Fibroblast of lung (primary cell): ENCODE measurements at regions not wholly inside any gene's neighbourhood (a gene's known extent, or its start where the extent isn't known, plus 50 kb on each side); places are given as distances from the start of the nearest gene placed in this dataset.

Experiments used
- DNase-seq, 2 donors: peaks; one replicate each; pipeline versions ENCODE4 v3.0.0 to v3.0.0-alpha.2; 2010; ENCODE audit warnings: low read depth in 2 of 2
- H2AFZ ChIP-seq: 2 replicates; pipeline ENCODE4 v1.5.1; 2012; ENCODE audit warnings: low read length, control low read depth, inconsistent platforms
- H3K27ac ChIP-seq: 2 replicates; pipeline ENCODE4 v1.5.1; 2011; ENCODE audit warnings: low read length, control low read depth; ENCODE audit not compliant: insufficient read depth
- H3K27me3 ChIP-seq: 2 replicates; pipeline ENCODE4 v1.5.1; 2011; ENCODE audit warnings: mild to moderate bottlenecking, low read length; ENCODE audit not compliant: control insufficient read depth, insufficient read depth
- H3K36me3 ChIP-seq: 2 replicates; pipeline ENCODE4 v1.5.1; 2011; ENCODE audit warnings: low read length; ENCODE audit not compliant: control insufficient read depth, insufficient read depth
- H3K4me1 ChIP-seq: 2 replicates; pipeline ENCODE4 v1.5.1; 2011; ENCODE audit warnings: low read length; ENCODE audit not compliant: control insufficient read depth, insufficient read depth; ENCODE audit errors: extremely low read depth
- H3K4me2 ChIP-seq: 2 replicates; pipeline ENCODE4 v1.5.1; 2011; ENCODE audit warnings: low read length, control low read depth; ENCODE audit not compliant: insufficient read depth; ENCODE audit errors: extremely low read depth
- H3K4me3 ChIP-seq, 4 experiments: fragments of 200-600 bp in 1 of 4; sonication (generic) in 1 of 4; replicated peaks in 1 of 4; 2 replicates each; pipeline ENCODE4 v1.5.1; 2011 to 2016; ENCODE audit warnings: low read length in 4 of 4, low read depth in 3 of 4, mild to moderate bottlenecking in 3 of 4, control low read depth in 2 of 4, inconsistent platforms in 1 of 4, mixed read lengths in 1 of 4; ENCODE audit not compliant: insufficient read depth in 1 of 4; ENCODE audit errors: control extremely low read depth in 1 of 4
- H3K79me2 ChIP-seq: 2 replicates; pipeline ENCODE4 v1.5.1; 2012; ENCODE audit warnings: mild to moderate bottlenecking, low read length, inconsistent platforms; ENCODE audit not compliant: control insufficient read depth, insufficient read depth
- H3K9ac ChIP-seq: 2 replicates; pipeline ENCODE4 v1.5.1; 2011; ENCODE audit warnings: mild to moderate bottlenecking, low read length, control low read depth; ENCODE audit not compliant: insufficient read depth
- H3K9me3 ChIP-seq: 2 replicates; pipeline ENCODE4 v1.5.1; 2012; ENCODE audit warnings: low read depth, low read length; ENCODE audit not compliant: control insufficient read depth, insufficient read depth
- H4K20me1 ChIP-seq: 2 replicates; pipeline ENCODE4 v1.5.1; 2011; ENCODE audit warnings: low read length; ENCODE audit not compliant: control insufficient read depth, insufficient read depth; ENCODE audit errors: extremely low read depth
- CTCF ChIP-seq, 2 donors: IDR thresholded peaks in 1 of 2; conservative IDR thresholded peaks in 1 of 2; 1 replicate in 1 of 2; 2 replicates in 1 of 2; pipeline ENCODE4 v1.5.1; 2011 to 2012; ENCODE audit warnings: low read length in 2 of 2, control low read depth in 1 of 2, inconsistent platforms in 1 of 2, low read depth in 1 of 2, mild to moderate bottlenecking in 1 of 2
- EZH2 ChIP-seq: IDR thresholded peaks from 2 replicates; pipeline ENCODE4 v1.5.1; 2012; ENCODE audit warnings: low read length, control low read depth, mild to moderate bottlenecking; ENCODE audit errors: missing control alignments

- Histone ChIP-seq H3K4me2 (no peak overlapping the region), H3K79me2 (no peaks in the 10 kb centered on the region), H4K20me1 (no peaks in the 10 kb centered on the region), H3K9ac (no peak overlapping the region), H3K4me1 (no peaks in the 10 kb centered on the region), H3K9me3 (no peaks in the 10 kb centered on the region), H3K27ac (no peak overlapping the region), H3K36me3 (no peaks in the 10 kb centered on the region), H2AFZ (no peak overlapping the region), H3K4me3 (no peak overlapping the region), H3K27me3 (no peaks in the 10 kb centered on the region)
- peak in 1 of 2 donors; percentile 84 for DNase-seq
- TF ChIP-seq CTCF (conservative IDR thresholded peaks at IDR 0.05 in 1 of 2, IDR thresholded peaks at IDR 0.05 in 1 of 2; ENCODE audit: low read depth in 1 of 2, low read length in 2 of 2) (no peak), EZH2 (no peak)
Observed at GRCh38 chr3:168876346-168877035, 780.8 kb upstream of the GOLIM4 start.

- Histone ChIP-seq H3K27me3 (no peaks in the 10 kb centered on the region), H3K4me2 (no peak overlapping the region), H2AFZ (no peak overlapping the region), H3K9me3 (no peaks in the 10 kb centered on the region), H3K79me2 (no peaks in the 10 kb centered on the region), H3K4me3 (no peak overlapping the region), H3K36me3 (no peaks in the 10 kb centered on the region), H3K27ac (no peak overlapping the region), H3K9ac (no peak overlapping the region), H3K4me1 (no peaks in the 10 kb centered on the region), H4K20me1 (no peaks in the 10 kb centered on the region)
- no peak for TF ChIP-seq EZH2
- TF ChIP-seq CTCF (conservative IDR thresholded peaks at IDR 0.05 in 1 of 2, IDR thresholded peaks at IDR 0.05 in 1 of 2; ENCODE audit: low read depth in 1 of 2, low read length in 2 of 2), result no peak
- DNase-seq, result no peak
Observed at GRCh38 chr3:168872826-168873225, 777.1 kb upstream of the GOLIM4 start.

GRCh38 chr3:168870892-168871291 is 775.2 kb upstream of the GOLIM4 start:
- H4K20me1 ChIP-seq, result no peaks in the 10 kb centered on the region
- H3K4me3 ChIP-seq, result no peak overlapping the region
- DNase-seq, result peak in 1 of 2 donors; percentile 32
- no peak overlapping the region for H3K9ac ChIP-seq
- H3K27ac ChIP-seq, result no peak overlapping the region
- no peaks in the 10 kb centered on the region for H3K27me3 ChIP-seq
- H3K36me3 ChIP-seq, result no peaks in the 10 kb centered on the region
- H3K79me2 ChIP-seq, result no peaks in the 10 kb centered on the region
- no peak overlapping the region for H2AFZ ChIP-seq
- no peak overlapping the region for H3K4me2 ChIP-seq
- H3K4me1 ChIP-seq, result no peaks in the 10 kb centered on the region
- H3K9me3 ChIP-seq, result no peaks in the 10 kb centered on the region
- no peak for TF ChIP-seq CTCF (conservative IDR thresholded peaks at IDR 0.05 in 1 of 2, IDR thresholded peaks at IDR 0.05 in 1 of 2; ENCODE audit: low read depth in 1 of 2, low read length in 2 of 2)
- TF ChIP-seq EZH2, result no peak
